ENCODE measurements at regions not wholly inside any gene's neighbourhood (a gene's known extent, or its start where the extent isn't known, plus 50 kb on each side); places are given as distances from the start of the nearest gene placed in this dataset.

- FAIRE-seq (no peak), DNase-seq (ENCODE audit: extremely low read depth in 1 of 4, low spot score in 3 of 4) (no peak), ATAC-seq (no peak)
- Histone ChIP-seq H3K27me3 (ENCODE audit: control insufficient read depth in 2 of 2, insufficient read depth in 2 of 2, low read length in 2 of 2) (peaks cover 0 to 21% of the 10 kb centered on the region in 2 experiments; a peak in 2 of 5 replicates), H3K9me3 (replicated peaks; ENCODE audit: control insufficient read depth, insufficient read depth, low read depth, low read length) (no peaks in the 10 kb centered on the region), H2AFZ (ENCODE audit: low read depth, low read length) (no peak overlapping the region), H3K79me2 (ENCODE audit: control insufficient read depth, insufficient read depth, low read length) (no peaks in the 10 kb centered on the region), H3K4me2 (ENCODE audit: insufficient read depth, low read length) (no peak overlapping the region), H3K4me3 (no peak overlapping the region), H3K36me3 (ENCODE audit: control insufficient read depth, insufficient read depth, low read length) (no peaks in the 10 kb centered on the region), H4K20me1 (replicated peaks; ENCODE audit: control insufficient read depth, insufficient read depth, low read length) (no peaks in the 10 kb centered on the region), H3K9me1 (ENCODE audit: control insufficient read depth, insufficient read depth, low read length) (no peaks in the 10 kb centered on the region), H3K4me1 (replicated peaks in 1 of 2; ENCODE audit: control insufficient read depth in 2 of 2, insufficient read depth in 2 of 2, low read length in 2 of 2) (no peaks in the 10 kb centered on the region; a peak in 1 of 5 replicates), H3K27ac (ENCODE audit: extremely low read depth, low read depth, low read length) (no peak overlapping the region), H3K9ac (ENCODE audit: insufficient read depth in 1 of 2, low read depth in 2 of 2, low read length in 2 of 2) (no peak overlapping the region)
- no TSS peak for BruUV-seq (replicated peaks)
- POLR2A ChIA-PET: no interaction called here
- WGBS (ENCODE audit: insufficient coverage, low coverage, missing lambda C conversion rate): 0% methylated on average over 1 of the region's 1 CpG
- intact Hi-C loops (cut with micrococcal nuclease): no loop called here
- CTCF ChIA-PET (ENCODE audit: low intra/inter-chr PET ratio): no interaction called here
- in situ Hi-C loops (cut with MboI): no loop called here
- no peak for TF ChIP-seq SNAPC5 (CRISPR knock-in tag; IDR thresholded peaks at IDR 0.05)
- TF ChIP-seq ARNT (IDR thresholded peaks at IDR 0.05): no peak
- TF ChIP-seq NCOA6 (IDR thresholded peaks at IDR 0.05): no peak
- TF ChIP-seq SRF (CRISPR knock-in tag; IDR thresholded peaks at IDR 0.05): no peak
- TF ChIP-seq KLF10 (CRISPR knock-in tag; IDR thresholded peaks at IDR 0.05): no peak
- no peak for TF ChIP-seq ZNF518B (CRISPR knock-in tag; IDR thresholded peaks at IDR 0.05)
- no peak for TF ChIP-seq ZNF445 (CRISPR knock-in tag; IDR thresholded peaks at IDR 0.05; ENCODE audit: low read depth)
- no peak for TF ChIP-seq ZBTB7A (IDR thresholded peaks at IDR 0.05; ENCODE audit: borderline replicate concordance, control insufficient read depth, low read depth, low read length)
- TF ChIP-seq ATF4 (CRISPR knock-in tag; IDR thresholded peaks at IDR 0.05): no peak
- no peak for TF ChIP-seq ATF3 (IDR thresholded peaks at IDR 0.05)
- no peak for TF ChIP-seq ATF3 (CRISPR knock-in tag; conservative IDR thresholded peaks at IDR 0.05)
- no peak for TF ChIP-seq PRDM10 (IDR thresholded peaks at IDR 0.05; ENCODE audit: partially characterized antibody)
- TF ChIP-seq FOXJ3 (CRISPR knock-in tag; IDR thresholded peaks at IDR 0.05): no peak
- no peak for TF ChIP-seq BRCA1 (IDR thresholded peaks at IDR 0.05)
- TF ChIP-seq BRCA1 (CRISPR knock-in tag; IDR thresholded peaks at IDR 0.05): no peak
- TF ChIP-seq POLR2A (conservative IDR thresholded peaks at IDR 0.05): no peak
- no peak for TF ChIP-seq ZNF354B (CRISPR knock-in tag; IDR thresholded peaks at IDR 0.05)
Measured at GRCh38 chr6:99019381-99019780, 71.6 kb upstream of the FBXL4 start.

Measured in K562 (cell line).